ENCODE measurements at regions not wholly inside any gene's neighbourhood (a gene's known extent, or its start where the extent isn't known, plus 50 kb on each side); places are given as distances from the start of the nearest gene placed in this dataset.

DNA sequence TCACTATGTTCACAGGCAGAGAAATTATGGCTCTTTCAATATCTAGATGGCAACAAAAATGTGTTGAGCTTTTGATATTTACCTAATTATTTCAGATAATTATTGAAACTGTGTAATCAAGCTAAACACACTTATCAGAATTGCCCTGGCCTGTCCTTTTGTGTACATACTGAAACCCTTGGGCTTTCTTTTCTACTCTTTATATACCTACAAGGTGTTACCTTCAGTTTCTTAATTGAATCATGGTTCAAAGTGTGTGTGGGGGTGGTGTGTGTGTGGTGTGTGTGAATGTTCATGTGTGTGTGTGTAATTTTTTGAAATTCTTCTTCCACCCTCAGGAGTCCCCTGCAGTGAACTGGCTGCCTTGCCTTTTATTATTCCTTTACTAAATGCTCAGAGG, 506.8 kb upstream of the SOX9 start:
- TF ChIP-seq, protein P1, sequence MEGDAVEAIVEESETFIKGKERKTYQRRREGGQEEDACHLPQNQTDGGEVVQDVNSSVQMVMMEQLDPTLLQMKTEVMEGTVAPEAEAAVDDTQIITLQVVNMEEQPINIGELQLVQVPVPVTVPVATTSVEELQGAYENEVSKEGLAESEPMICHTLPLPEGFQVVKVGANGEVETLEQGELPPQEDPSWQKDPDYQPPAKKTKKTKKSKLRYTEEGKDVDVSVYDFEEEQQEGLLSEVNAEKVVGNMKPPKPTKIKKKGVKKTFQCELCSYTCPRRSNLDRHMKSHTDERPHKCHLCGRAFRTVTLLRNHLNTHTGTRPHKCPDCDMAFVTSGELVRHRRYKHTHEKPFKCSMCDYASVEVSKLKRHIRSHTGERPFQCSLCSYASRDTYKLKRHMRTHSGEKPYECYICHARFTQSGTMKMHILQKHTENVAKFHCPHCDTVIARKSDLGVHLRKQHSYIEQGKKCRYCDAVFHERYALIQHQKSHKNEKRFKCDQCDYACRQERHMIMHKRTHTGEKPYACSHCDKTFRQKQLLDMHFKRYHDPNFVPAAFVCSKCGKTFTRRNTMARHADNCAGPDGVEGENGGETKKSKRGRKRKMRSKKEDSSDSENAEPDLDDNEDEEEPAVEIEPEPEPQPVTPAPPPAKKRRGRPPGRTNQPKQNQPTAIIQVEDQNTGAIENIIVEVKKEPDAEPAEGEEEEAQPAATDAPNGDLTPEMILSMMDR (IDR thresholded peaks at IDR 0.05; ENCODE audit: insufficient read depth, low read length, poor library complexity, severe bottlenecking), result no peak
- no peak for TF ChIP-seq EZH2phosphoT487 (conservative IDR thresholded peaks at IDR 0.05; ENCODE audit: low read length)
